ENCODE measurements at regions not wholly inside any gene's neighbourhood (a gene's known extent, or its start where the extent isn't known, plus 50 kb on each side); places are given as distances from the start of the nearest gene placed in this dataset.
A peak's percentile ranks its signal among the peaks of the same experiment; 100 is the strongest.
"Not testable (repeated sequence)": the region's sequence is repeated elsewhere in the genome, so short reads cannot be mapped to it uniquely, and the experiment has no call there.

GRCh38 chr12:46982629-46983392 lies 96.6 kb upstream of the PCED1B start:
- no peak for DNase-seq (ENCODE audit: low read depth in 1 of 2, low spot score in 1 of 2)

- DNase-seq (ENCODE audit: low read depth in 1 of 2, low spot score in 1 of 2): no peak
Observed at GRCh38 chr12:46983393-46983793, 96.0 kb upstream of the PCED1B start.

- peak in 1 of 2 donors; percentile 4 for DNase-seq (ENCODE audit: low read depth in 1 of 2, low spot score in 1 of 2)
Observed at GRCh38 chr12:46983959-46984841, 95.2 kb upstream of the PCED1B start.

- DNase-seq (ENCODE audit: low read depth in 1 of 2, low spot score in 1 of 2): no peak
Observed at GRCh38 chr12:46985816-46986215, 93.6 kb upstream of the PCED1B start.

- DNase-seq (ENCODE audit: low read depth in 1 of 2, low spot score in 1 of 2): not testable (repeated sequence)
Observed at GRCh38 chr12:46988122-46988521, 91.3 kb upstream of the PCED1B start.

GRCh38 chr12:46990211-46990610 lies 89.2 kb upstream of the PCED1B start:
- no peak for DNase-seq (ENCODE audit: low read depth in 1 of 2, low spot score in 1 of 2)

- DNase-seq (ENCODE audit: low read depth in 1 of 2, low spot score in 1 of 2): not testable (repeated sequence)
Observed at GRCh38 chr12:46992051-46992450, 87.4 kb upstream of the PCED1B start.

GRCh38 chr12:46998811-46999368 lies 80.5 kb upstream of the PCED1B start:
- no peak for DNase-seq (ENCODE audit: low read depth in 1 of 2, low spot score in 1 of 2)

- DNase-seq (ENCODE audit: low read depth in 1 of 2, low spot score in 1 of 2): no peak
Observed at GRCh38 chr12:47004634-47005033, 74.8 kb upstream of the PCED1B start.

- DNase-seq (ENCODE audit: low read depth in 1 of 2, low spot score in 1 of 2): no peak
Observed at GRCh38 chr12:47007048-47007447, 72.4 kb upstream of the PCED1B start.

GRCh38 chr12:47012552-47012951 lies 66.9 kb upstream of the PCED1B start:
- DNase-seq (ENCODE audit: low read depth in 1 of 2, low spot score in 1 of 2): no peak

GRCh38 chr12:47014474-47014873 lies 64.9 kb upstream of the PCED1B start:
- DNase-seq (ENCODE audit: low read depth in 1 of 2, low spot score in 1 of 2): no peak

GRCh38 chr12:47015381-47015780 lies 64.0 kb upstream of the PCED1B start:
- no peak for DNase-seq (ENCODE audit: low read depth in 1 of 2, low spot score in 1 of 2)

- no peak for DNase-seq (ENCODE audit: low read depth in 1 of 2, low spot score in 1 of 2)
Observed at GRCh38 chr12:47017041-47017713, 62.2 kb upstream of the PCED1B start.

- DNase-seq (ENCODE audit: low read depth in 1 of 2, low spot score in 1 of 2): no peak
Observed at GRCh38 chr12:47017901-47018475, 61.4 kb upstream of the PCED1B start.

GRCh38 chr12:47020211-47020821 lies 59.1 kb upstream of the PCED1B start:
- no peak for DNase-seq (ENCODE audit: low read depth in 1 of 2, low spot score in 1 of 2)

GRCh38 chr12:47021298-47021697 lies 58.1 kb upstream of the PCED1B start:
- DNase-seq (ENCODE audit: low read depth in 1 of 2, low spot score in 1 of 2): no peak

GRCh38 chr12:47022296-47022695 lies 57.1 kb upstream of the PCED1B start:
- DNase-seq (ENCODE audit: low read depth in 1 of 2, low spot score in 1 of 2): no peak

- no peak for DNase-seq (ENCODE audit: low read depth in 1 of 2, low spot score in 1 of 2)
Observed at GRCh38 chr12:47023311-47023710, 56.1 kb upstream of the PCED1B start.

- DNase-seq (ENCODE audit: low read depth in 1 of 2, low spot score in 1 of 2): no peak
Observed at GRCh38 chr12:47023953-47024352, 55.5 kb upstream of the PCED1B start.

- DNase-seq (ENCODE audit: low read depth in 1 of 2, low spot score in 1 of 2): no peak
Observed at GRCh38 chr12:47024463-47024862, 55.0 kb upstream of the PCED1B start.
